ENCODE measurements at regions not wholly inside any gene's neighbourhood (a gene's known extent, or its start where the extent isn't known, plus 50 kb on each side); places are given as distances from the start of the nearest gene placed in this dataset.

DNA sequence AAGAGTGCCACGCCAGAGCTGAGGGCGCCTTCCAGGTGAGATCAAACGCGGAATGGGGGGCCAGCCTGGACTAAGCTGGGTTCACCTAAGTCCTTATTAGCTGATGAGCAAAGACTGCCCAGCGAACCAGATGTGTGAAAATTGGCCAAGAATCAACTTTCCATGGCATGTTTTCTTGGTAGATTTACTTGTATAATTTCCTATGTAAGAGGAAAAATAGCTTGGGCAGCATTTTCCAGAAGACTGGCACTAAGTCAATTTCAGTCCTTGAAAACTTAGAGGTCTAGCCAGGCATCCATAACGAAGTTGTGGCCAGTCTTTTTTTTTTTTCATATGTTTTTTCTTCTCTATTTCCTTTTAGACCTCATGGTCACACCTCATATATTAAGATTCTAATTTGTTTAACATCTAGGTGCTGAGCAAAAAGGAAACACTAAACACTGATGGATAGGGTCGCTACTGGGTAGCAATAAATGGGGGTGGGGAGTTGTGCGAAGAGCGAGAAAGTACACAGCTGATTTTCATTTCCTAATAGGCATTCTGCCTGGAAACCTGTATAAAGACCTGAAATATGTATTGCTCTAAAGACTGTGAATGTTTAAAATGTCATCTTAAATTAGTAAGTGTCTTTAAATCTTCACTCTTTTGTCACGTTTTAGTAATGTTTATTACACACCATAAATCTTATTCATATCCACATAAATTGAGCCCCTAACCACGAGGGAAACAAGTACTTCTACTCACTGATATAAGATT, 188.8 kb downstream of the CD83 start:
- TF ChIP-seq, protein P1, sequence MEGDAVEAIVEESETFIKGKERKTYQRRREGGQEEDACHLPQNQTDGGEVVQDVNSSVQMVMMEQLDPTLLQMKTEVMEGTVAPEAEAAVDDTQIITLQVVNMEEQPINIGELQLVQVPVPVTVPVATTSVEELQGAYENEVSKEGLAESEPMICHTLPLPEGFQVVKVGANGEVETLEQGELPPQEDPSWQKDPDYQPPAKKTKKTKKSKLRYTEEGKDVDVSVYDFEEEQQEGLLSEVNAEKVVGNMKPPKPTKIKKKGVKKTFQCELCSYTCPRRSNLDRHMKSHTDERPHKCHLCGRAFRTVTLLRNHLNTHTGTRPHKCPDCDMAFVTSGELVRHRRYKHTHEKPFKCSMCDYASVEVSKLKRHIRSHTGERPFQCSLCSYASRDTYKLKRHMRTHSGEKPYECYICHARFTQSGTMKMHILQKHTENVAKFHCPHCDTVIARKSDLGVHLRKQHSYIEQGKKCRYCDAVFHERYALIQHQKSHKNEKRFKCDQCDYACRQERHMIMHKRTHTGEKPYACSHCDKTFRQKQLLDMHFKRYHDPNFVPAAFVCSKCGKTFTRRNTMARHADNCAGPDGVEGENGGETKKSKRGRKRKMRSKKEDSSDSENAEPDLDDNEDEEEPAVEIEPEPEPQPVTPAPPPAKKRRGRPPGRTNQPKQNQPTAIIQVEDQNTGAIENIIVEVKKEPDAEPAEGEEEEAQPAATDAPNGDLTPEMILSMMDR (IDR thresholded peaks at IDR 0.05; ENCODE audit: poor library complexity, severe bottlenecking) = no peak
- TF ChIP-seq EZH2 (IDR thresholded peaks at IDR 0.05; ENCODE audit: borderline replicate concordance, insufficient read depth, low read length, poor library complexity, severe bottlenecking) = no peak
